ENCODE measurements at regions not wholly inside any gene's neighbourhood (a gene's known extent, or its start where the extent isn't known, plus 50 kb on each side); places are given as distances from the start of the nearest gene placed in this dataset.

GRCh38 chr4:152197211-152197610 lies 338.7 kb downstream of the FBXW7 start:
- Histone ChIP-seq H2AFZ (ENCODE audit: control insufficient read depth, low read depth, low read length) (no peak overlapping the region), H3K79me2 (ENCODE audit: control insufficient read depth, insufficient read depth, low read length) (no peaks in the 10 kb centered on the region), H3K9ac (ENCODE audit: control insufficient read depth, insufficient read depth, low read length) (no peak overlapping the region), H3K4me1 (ENCODE audit: control insufficient read depth, insufficient read depth, low read length) (no peaks in the 10 kb centered on the region), H3K27ac (ENCODE audit: control insufficient read depth, insufficient read depth) (no peak overlapping the region), H3K9me3 (replicated peaks; ENCODE audit: control insufficient read depth, insufficient read depth, low read length) (no peaks in the 10 kb centered on the region; the same call in 2 of the 3 replicates), H3K4me2 (ENCODE audit: control insufficient read depth, insufficient read depth) (no peak overlapping the region), H3K4me3 (no peak overlapping the region), H3K36me3 (ENCODE audit: control insufficient read depth in 2 of 2, insufficient read depth in 2 of 2, low read length in 1 of 2) (no peaks in the 10 kb centered on the region), H3K27me3 (replicated peaks in 1 of 2; ENCODE audit: control insufficient read depth in 2 of 2, insufficient read depth in 2 of 2, low read length in 1 of 2) (no peaks in the 10 kb centered on the region), H4K20me1 (ENCODE audit: control insufficient read depth, insufficient read depth) (no peaks in the 10 kb centered on the region)
- intact Hi-C loops (cut with micrococcal nuclease; ENCODE audit: unreplicated experiment) (no loop called here), in situ Hi-C loops (cut with MboI) (no loop called here)
- ATAC-seq (no peak), FAIRE-seq (no peak), DNase-seq (ENCODE audit: low read depth, low spot score) (no peak)
- 51% methylated on average over 6 of the region's 6 CpGs for WGBS (ENCODE audit: insufficient coverage, insufficient replicate concordance, low lambda C conversion rate, missing lambda C conversion rate)
- TF ChIP-seq TARDBP (IDR thresholded peaks at IDR 0.05; ENCODE audit: borderline replicate concordance) (no peak), ZNF274 (IDR thresholded peaks at IDR 0.05; ENCODE audit: insufficient read depth, insufficient read length) (no peak), BRCA1 (IDR thresholded peaks at IDR 0.05; ENCODE audit: low read depth, low read length) (no peak), KAT2A (conservative IDR thresholded peaks at IDR 0.05; ENCODE audit: control insufficient read depth, low read depth, low read length) (no peak), IRF3 (IDR thresholded peaks at IDR 0.05) (no peak), NR2C1 (IDR thresholded peaks at IDR 0.05) (no peak), NR2C2 (IDR thresholded peaks at IDR 0.05; ENCODE audit: borderline replicate concordance, control insufficient read depth, insufficient read length, low read depth) (no peak), PAX8 (IDR thresholded peaks at IDR 0.05) (no peak), FOXM1 (IDR thresholded peaks at IDR 0.05; ENCODE audit: low read depth, low read length) (no peak), POLR2AphosphoS5 (IDR thresholded peaks at IDR 0.05; ENCODE audit: low read length) (no peak)
- TF ChIP-seq, protein P1, sequence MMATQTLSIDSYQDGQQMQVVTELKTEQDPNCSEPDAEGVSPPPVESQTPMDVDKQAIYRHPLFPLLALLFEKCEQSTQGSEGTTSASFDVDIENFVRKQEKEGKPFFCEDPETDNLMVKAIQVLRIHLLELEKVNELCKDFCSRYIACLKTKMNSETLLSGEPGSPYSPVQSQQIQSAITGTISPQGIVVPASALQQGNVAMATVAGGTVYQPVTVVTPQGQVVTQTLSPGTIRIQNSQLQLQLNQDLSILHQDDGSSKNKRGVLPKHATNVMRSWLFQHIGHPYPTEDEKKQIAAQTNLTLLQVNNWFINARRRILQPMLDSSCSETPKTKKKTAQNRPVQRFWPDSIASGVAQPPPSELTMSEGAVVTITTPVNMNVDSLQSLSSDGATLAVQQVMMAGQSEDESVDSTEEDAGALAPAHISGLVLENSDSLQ (IDR thresholded peaks at IDR 0.05): no peak
- TF ChIP-seq, protein P2, sequence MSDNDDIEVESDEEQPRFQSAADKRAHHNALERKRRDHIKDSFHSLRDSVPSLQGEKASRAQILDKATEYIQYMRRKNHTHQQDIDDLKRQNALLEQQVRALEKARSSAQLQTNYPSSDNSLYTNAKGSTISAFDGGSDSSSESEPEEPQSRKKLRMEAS (IDR thresholded peaks at IDR 0.05; ENCODE audit: low read depth, low read length): no peak
- BruUV-seq (replicated peaks): no TSS peak
- POLR2A ChIA-PET: no interaction called here
- RAD21 ChIA-PET (ENCODE audit: unreplicated experiment): no interaction called here
- CTCF ChIA-PET: no interaction called here
- SMC1A ChIA-PET (ENCODE audit: uncharacterized antibody, unreplicated experiment): no interaction called here

All from GM12878 (cell line).